Ovary (tissue), 7 donors: ENCODE measurements at regions not wholly inside any gene's neighbourhood (a gene's known extent, or its start where the extent isn't known, plus 50 kb on each side); places are given as distances from the start of the nearest gene placed in this dataset.

ENCODE experiments used
- DNase-seq, 5 donors: peaks; one replicate each; pipeline ENCODE4 v3.0.0-alpha.2; 2019 to 2020
- H3K27ac ChIP-seq, 2 donors: fragments of 200-600 bp; one replicate each; pipeline versions ENCODE4 v1.5.1 to v1.8.0; 2019 to 2022
- H3K27me3 ChIP-seq: fragments of 200-600 bp; one replicate; pipeline ENCODE4 v1.8.0; 2022
- H3K36me3 ChIP-seq: fragments of 200-600 bp; sonication (generic); one replicate; pipeline ENCODE4 v1.5.1; 2019
- H3K4me1 ChIP-seq: one replicate; pipeline ENCODE4 v1.8.1; 2013; ENCODE audit warnings: mild to moderate bottlenecking, moderate library complexity; ENCODE audit not compliant: insufficient read depth
- H3K4me3 ChIP-seq: fragments of 200-600 bp; sonication (generic); one replicate; pipeline ENCODE4 v1.5.1; 2017
- H3K9me3 ChIP-seq, 2 donors: fragments of 200-600 bp in 1 of 2; sonication (generic) in 1 of 2; one replicate each; pipeline versions ENCODE4 v1.5.1 to v1.8.1; 2013 to 2019; ENCODE audit warnings: mild to moderate bottlenecking in 1 of 2, moderate library complexity in 1 of 2
- EP300 ChIP-seq: sonication (generic); formaldehyde crosslinking; IDR thresholded peaks from one replicate; pipeline ENCODE4 v1.6.1; 2017; ENCODE audit warnings: antibody characterized with exemption
- POLR2A ChIP-seq: fragments of 450-650 bp; IDR thresholded peaks from one replicate; pipeline ENCODE4 v1.6.1; 2017; ENCODE audit warnings: antibody characterized with exemption, mild to moderate bottlenecking, moderate library complexity
- WGBS, 3 donors: extraction: QIAGEN DNeasy Blood & Tissue Kit in 1 of 3; methylation state at CpG; one replicate each; pipeline versions ENCODE4 v1.1.5 to v1.1.7; 2013 to 2017; 5-methylcytosine and 5-hydroxymethylcytosine counted together
- intact Hi-C, 4 donors: fragments of 100-400 bp; cut with DNase I; formaldehyde crosslinking; loops; one replicate each; pipeline versions ENCODE4 v1.11.0 to v1.15.1; 2022 to 2023
- TF ChIP-seq, protein P1 (sequence below), 3 donors: fragments of 450-650 bp in 2 of 3; fragments of 200-600 bp in 1 of 3; IDR thresholded peaks; one replicate each; pipeline versions ENCODE4 v1.5.1 to v1.8.0; 2016 to 2022; ENCODE audit warnings: antibody characterized with exemption in 3 of 3, mild to moderate bottlenecking in 1 of 3
- donor health status: DM: no; HTN: no; CAD: no; lungs with moderate emphysema.
- donor health status: DM: no; HTN: no; CAD: no.
- donor health status: Bipolar disorder and iron deficiency.
- donor health status: DM: no; HTN: no; CAD: no.
- donor health status: DM: yes; HTN: yes; CAD: no.

DNA sequence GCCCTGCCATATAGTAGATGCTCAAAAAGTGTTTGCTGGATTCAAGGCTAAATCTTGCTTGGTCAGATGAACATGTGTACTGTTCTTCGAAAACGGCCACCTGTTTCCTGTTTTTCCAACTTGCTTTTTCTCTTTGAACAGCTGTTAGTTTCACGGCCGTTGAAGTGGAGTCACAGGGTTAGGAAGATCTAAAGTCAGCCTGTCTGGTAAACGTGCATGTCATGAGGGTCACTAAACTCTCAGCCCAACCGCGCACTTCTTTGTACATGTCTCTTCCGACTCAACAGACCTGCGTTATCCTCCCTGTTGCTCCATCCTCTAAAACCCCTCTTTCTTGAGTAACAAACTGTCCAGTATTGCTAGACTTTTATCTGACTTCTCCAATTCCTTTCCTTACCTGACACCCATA is 93.2 kb upstream of the MAN1A1 start:
- TF ChIP-seq POLR2A (no peak), EP300 (no peak)
- TF ChIP-seq, protein P1, sequence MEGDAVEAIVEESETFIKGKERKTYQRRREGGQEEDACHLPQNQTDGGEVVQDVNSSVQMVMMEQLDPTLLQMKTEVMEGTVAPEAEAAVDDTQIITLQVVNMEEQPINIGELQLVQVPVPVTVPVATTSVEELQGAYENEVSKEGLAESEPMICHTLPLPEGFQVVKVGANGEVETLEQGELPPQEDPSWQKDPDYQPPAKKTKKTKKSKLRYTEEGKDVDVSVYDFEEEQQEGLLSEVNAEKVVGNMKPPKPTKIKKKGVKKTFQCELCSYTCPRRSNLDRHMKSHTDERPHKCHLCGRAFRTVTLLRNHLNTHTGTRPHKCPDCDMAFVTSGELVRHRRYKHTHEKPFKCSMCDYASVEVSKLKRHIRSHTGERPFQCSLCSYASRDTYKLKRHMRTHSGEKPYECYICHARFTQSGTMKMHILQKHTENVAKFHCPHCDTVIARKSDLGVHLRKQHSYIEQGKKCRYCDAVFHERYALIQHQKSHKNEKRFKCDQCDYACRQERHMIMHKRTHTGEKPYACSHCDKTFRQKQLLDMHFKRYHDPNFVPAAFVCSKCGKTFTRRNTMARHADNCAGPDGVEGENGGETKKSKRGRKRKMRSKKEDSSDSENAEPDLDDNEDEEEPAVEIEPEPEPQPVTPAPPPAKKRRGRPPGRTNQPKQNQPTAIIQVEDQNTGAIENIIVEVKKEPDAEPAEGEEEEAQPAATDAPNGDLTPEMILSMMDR (IDR thresholded peaks at IDR 0.05) = no peak
- intact Hi-C loops = no loop called here
- DNase-seq = no peak

GRCh38 chr6:119440953-119441352 is 91.4 kb upstream of the MAN1A1 start:
- 97 to 98% (median 98%) methylated on average over 35 to 37 of the region's 37 CpGs for WGBS, 3 donors
- no peak for DNase-seq

More for the DNA sequence above, 93.2 kb upstream of the MAN1A1 start:
- Histone ChIP-seq H3K36me3 (no peaks in the 10 kb centered on the region), H3K27ac (no peak overlapping the region), H3K4me3 (no peak overlapping the region), H3K4me1 (no peaks in the 10 kb centered on the region), H3K9me3 (no peaks in the 10 kb centered on the region), H3K27me3 (no peaks in the 10 kb centered on the region)
- 16 to 51% (median 25%) methylated on average over 9 of the region's 9 CpGs for WGBS, 3 donors

DNA sequence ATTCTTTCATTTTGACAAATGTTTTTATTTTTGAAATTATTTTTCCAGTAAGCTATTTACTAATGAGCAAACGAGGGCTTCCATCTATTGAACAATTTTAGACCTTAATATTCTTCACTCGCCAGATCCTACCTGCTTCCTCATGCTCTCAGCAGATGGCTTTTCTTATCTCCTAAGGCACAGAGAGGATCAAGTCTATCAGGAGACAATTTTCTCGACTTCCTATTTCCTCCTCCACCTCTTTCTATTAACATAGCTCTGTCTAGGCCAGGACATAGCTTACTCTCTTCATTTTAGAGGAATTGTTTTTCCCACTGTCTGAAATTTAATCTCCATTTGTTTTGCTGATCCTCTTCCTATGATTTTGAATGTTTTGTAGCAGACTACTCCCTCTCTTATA is 87.0 kb upstream of the MAN1A1 start:
- TF ChIP-seq, protein P1 (IDR thresholded peaks at IDR 0.05) = no peak
- TF ChIP-seq EP300 (no peak), POLR2A (no peak)
- Histone ChIP-seq H3K27ac (no peak overlapping the region), H3K36me3 (no peaks in the 10 kb centered on the region), H3K4me1 (no peaks in the 10 kb centered on the region), H3K9me3 (no peaks in the 10 kb centered on the region), H3K4me3 (no peak overlapping the region), H3K27me3 (no peaks in the 10 kb centered on the region)
- no peak for DNase-seq
- 65 to 74% (median 70%) methylated on average over 3 of the region's 3 CpGs for WGBS, 3 donors
- intact Hi-C loops = no loop called here

More at GRCh38 chr6:119440953-119441352, 91.4 kb upstream of the MAN1A1 start:
- H3K27me3 ChIP-seq = no peaks in the 10 kb centered on the region
- H3K27ac ChIP-seq = no peak overlapping the region
- no peaks in the 10 kb centered on the region for H3K36me3 ChIP-seq
- H3K4me1 ChIP-seq = no peaks in the 10 kb centered on the region
- H3K9me3 ChIP-seq = no peaks in the 10 kb centered on the region
- H3K4me3 ChIP-seq = no peak overlapping the region
- intact Hi-C loops = no loop called here
- TF ChIP-seq POLR2A (no peak), EP300 (no peak)
- TF ChIP-seq, protein P1 (IDR thresholded peaks at IDR 0.05) = no peak

DNA sequence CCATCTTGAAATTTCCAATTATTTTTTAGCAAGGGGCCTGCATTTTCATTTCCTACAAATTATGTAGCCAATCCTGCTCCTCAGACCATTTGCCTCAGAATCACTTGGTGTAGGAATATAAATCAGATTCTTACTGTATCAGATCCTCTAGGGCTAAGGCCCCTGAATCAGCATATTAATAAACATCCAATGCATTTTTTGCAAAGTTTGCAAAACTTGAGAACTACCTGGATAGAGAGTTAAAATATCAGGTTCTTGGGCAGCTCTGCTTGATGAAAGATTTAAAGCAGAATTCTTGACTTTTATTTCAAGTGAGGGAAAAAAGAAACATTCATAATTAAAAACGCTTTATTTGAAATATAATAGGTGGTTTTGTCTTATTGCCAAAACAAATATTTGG is 82.2 kb upstream of the MAN1A1 start:
- H3K27me3 ChIP-seq = no peaks in the 10 kb centered on the region
- no peak overlapping the region for H3K4me3 ChIP-seq
- 38 to 46% (median 46%) methylated on average over 1 of the region's 1 CpG for WGBS, 3 donors
- TF ChIP-seq, protein P1 (IDR thresholded peaks at IDR 0.05) = no peak
- no peak for TF ChIP-seq POLR2A
- no peak for TF ChIP-seq EP300
- DNase-seq = no peak
- H3K36me3 ChIP-seq = no peaks in the 10 kb centered on the region
- no peaks in the 10 kb centered on the region for H3K4me1 ChIP-seq
- H3K27ac ChIP-seq = no peak overlapping the region
- H3K9me3 ChIP-seq = no peaks in the 10 kb centered on the region
- intact Hi-C loops = no loop called here
